Neural crest cell (in vitro differentiated cells): ENCODE measurements at regions not wholly inside any gene's neighbourhood (a gene's known extent, or its start where the extent isn't known, plus 50 kb on each side); places are given as distances from the start of the nearest gene placed in this dataset.
"Not testable (repeated sequence)": the region's sequence is repeated elsewhere in the genome, so short reads cannot be mapped to it uniquely, and the experiment has no call there.

ENCODE experiments used
- DNase-seq: peaks from one replicate; pipeline ENCODE4 v3.0.0; 2021; ENCODE audit warnings: low read depth, mixed read lengths, low spot score
- H3K27ac Mint-ChIP-seq: one replicate; pipeline ENCODE4 v1.8.0; 2021; ENCODE audit warnings: mild to moderate bottlenecking, mixed read lengths; ENCODE audit not compliant: unreplicated experiment
- H3K27me3 Mint-ChIP-seq: 2 replicates; pipeline ENCODE4 v1.8.0; 2021; ENCODE audit warnings: low read depth, mild to moderate bottlenecking, mixed read lengths
- H3K36me3 Mint-ChIP-seq: 2 replicates; pipeline ENCODE4 v1.8.0; 2021; ENCODE audit warnings: low read depth, mild to moderate bottlenecking, mixed read lengths
- H3K4me1 Mint-ChIP-seq: 2 replicates; pipeline ENCODE4 v1.8.0; 2021; ENCODE audit warnings: mixed read lengths
- H3K4me3 Mint-ChIP-seq: one replicate; pipeline ENCODE4 v1.8.0; 2021; ENCODE audit warnings: mild to moderate bottlenecking, mixed read lengths
- H3K9me3 Mint-ChIP-seq: 2 replicates; pipeline ENCODE4 v1.8.0; 2021; ENCODE audit warnings: mixed read lengths
- TF ChIP-seq, protein P1 (sequence below): fragments of 200-600 bp; sonication (generic); conservative IDR thresholded peaks from 2 replicates; pipeline ENCODE4 v1.5.0; 2021; ENCODE audit warnings: antibody characterized with exemption, mild to moderate bottlenecking

DNA sequence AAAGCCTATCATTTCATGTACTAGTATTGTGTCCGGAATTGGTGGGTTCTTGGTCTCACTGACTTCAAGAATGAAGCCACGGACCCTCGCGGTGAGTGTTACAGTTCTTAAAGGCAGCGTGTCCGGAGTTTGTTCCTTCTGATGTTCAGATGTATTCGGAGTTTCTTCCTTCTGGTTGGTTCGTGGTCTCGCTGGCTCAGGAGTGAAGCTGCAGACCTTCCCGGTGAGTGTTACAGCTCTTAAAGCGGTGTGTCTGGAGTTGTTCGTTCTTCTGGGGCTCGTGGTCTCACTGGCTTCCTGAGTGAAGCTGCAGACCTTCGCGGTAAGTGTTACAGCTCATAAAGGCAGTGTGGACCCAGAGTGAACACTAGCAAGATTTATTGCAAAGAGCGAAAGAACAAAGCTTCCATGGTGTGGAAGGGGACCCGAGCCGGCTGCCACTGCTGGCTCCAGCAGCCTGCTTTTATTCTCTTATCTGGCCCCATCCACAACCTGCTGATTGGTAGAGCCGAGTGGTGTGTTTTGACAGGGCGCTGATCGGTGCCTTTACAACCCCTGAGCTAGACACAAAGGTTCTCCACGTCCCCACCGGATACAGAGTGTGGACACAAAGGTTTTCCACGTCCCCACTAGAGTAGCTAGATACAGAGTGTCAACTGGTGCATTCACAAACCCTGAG, 341.5 kb downstream of the RFPL4B start:
- H3K27ac Mint-ChIP-seq = peak overlapping the region; percentile 36
- H3K36me3 Mint-ChIP-seq, H3K9me3 Mint-ChIP-seq, H3K27me3 Mint-ChIP-seq, DNase-seq: not testable (repeated sequence)
- H3K4me3 Mint-ChIP-seq = peak overlapping the region; percentile 31
- peaks cover 22% of the 10 kb centered on the region for H3K4me1 Mint-ChIP-seq

DNA sequence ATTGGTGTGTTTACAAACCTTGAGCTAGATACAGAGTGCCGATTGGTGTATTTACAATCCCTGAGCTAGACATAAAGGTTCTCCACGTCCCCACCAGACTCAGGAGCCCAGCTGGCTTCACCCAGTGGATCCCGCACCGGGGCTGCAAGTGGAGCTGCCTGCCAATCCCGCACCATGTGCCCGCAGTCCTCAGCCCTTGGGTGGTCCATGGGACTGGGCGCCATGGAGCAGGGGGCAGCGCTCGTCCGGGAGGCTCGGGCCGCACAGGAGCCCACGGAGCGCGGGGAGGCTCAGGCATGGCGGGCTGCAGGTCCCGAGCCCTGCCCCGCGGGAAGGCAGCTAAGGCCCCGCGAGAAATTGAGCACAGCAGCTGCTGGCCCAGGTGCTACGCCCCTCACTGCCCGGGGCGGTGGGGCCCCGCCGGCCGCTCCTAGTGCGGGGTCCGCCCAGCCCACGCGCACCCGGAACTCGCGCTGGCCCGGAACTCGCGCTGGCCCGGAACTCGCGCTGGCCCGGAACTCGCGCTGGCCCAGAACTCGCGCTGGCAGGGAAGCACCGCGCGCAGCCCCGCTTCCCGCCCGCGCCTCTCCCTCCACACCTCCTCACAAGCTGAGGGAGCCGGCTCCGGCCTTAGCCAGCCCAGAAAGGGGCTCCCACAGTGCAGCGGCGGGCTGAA, 342.2 kb downstream of the RFPL4B start:
- not testable (repeated sequence) for H3K27me3 Mint-ChIP-seq, DNase-seq, H3K9me3 Mint-ChIP-seq, H3K36me3 Mint-ChIP-seq, H3K4me3 Mint-ChIP-seq
- Mint-ChIP-seq H3K4me1 (peaks cover 25% of the 10 kb centered on the region), H3K27ac (peak overlapping the region; percentile 36)

DNA sequence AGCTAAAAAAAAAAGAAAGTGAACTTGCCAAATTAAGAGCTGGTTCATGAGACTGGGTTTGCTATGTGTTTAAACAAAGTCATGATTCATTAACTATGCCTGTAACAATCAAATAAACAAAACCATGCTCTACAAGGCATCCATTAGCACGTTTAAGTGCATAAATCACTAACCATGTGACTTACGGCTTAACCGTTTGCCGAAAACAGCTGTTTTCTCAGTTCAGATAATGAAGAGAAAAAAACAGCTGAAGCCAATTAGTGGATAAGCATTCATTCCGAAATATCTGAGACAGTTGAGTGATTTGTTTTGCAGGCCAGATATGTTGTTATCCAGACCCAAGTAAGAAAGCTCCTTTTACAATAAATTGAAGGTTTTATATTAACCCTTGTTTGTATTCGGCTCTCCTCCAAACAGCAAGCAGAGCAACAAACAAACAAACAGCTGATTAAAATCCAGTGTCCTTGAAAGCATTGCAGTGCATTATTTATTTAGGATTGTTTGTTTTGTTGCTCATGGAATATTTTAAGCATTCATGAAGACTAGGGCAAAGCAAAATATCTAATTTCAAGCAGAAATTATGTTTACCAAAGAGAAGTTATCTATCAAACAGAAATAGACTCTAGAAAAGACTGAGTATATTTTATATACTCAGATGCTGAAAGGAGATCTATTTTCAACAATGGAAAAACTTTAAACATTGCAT, 343.5 kb downstream of the RFPL4B start:
- TF ChIP-seq, protein P1, sequence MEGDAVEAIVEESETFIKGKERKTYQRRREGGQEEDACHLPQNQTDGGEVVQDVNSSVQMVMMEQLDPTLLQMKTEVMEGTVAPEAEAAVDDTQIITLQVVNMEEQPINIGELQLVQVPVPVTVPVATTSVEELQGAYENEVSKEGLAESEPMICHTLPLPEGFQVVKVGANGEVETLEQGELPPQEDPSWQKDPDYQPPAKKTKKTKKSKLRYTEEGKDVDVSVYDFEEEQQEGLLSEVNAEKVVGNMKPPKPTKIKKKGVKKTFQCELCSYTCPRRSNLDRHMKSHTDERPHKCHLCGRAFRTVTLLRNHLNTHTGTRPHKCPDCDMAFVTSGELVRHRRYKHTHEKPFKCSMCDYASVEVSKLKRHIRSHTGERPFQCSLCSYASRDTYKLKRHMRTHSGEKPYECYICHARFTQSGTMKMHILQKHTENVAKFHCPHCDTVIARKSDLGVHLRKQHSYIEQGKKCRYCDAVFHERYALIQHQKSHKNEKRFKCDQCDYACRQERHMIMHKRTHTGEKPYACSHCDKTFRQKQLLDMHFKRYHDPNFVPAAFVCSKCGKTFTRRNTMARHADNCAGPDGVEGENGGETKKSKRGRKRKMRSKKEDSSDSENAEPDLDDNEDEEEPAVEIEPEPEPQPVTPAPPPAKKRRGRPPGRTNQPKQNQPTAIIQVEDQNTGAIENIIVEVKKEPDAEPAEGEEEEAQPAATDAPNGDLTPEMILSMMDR = no peak
- H3K4me3 Mint-ChIP-seq = no peak overlapping the region
- H3K27me3 Mint-ChIP-seq = no peaks in the 10 kb centered on the region
- H3K36me3 Mint-ChIP-seq = peaks cover 10% of the 10 kb centered on the region
- H3K9me3 Mint-ChIP-seq = peaks cover 8% of the 10 kb centered on the region
- H3K27ac Mint-ChIP-seq = no peak overlapping the region
- no peak for DNase-seq
- peaks cover 38% of the 10 kb centered on the region for H3K4me1 Mint-ChIP-seq

DNA sequence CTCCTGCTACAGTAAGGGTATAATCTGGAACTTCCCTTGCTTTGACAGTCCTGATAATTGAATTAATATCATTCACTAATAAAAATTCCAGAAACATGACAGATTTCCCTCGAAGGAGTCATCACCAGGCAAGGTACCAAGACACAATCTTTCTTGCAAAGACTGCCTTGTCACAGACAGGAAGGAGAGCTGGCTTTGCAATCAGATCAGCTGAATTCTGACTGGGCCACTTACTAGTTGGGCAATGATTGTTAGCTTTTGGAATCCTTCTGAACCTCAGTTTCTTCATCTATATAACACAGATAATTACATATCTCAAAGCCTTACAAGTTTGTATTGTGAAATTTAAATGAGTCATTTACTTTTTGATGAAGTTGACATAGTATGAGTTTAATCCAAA, 344.2 kb downstream of the RFPL4B start:
- Mint-ChIP-seq H3K36me3 (peaks cover 10% of the 10 kb centered on the region), H3K4me3 (no peak overlapping the region), H3K4me1 (peaks cover 44% of the 10 kb centered on the region), H3K27me3 (no peaks in the 10 kb centered on the region), H3K9me3 (peaks cover 9% of the 10 kb centered on the region), H3K27ac (no peak overlapping the region)
- TF ChIP-seq, protein P1 = no peak
- DNase-seq = no peak

DNA sequence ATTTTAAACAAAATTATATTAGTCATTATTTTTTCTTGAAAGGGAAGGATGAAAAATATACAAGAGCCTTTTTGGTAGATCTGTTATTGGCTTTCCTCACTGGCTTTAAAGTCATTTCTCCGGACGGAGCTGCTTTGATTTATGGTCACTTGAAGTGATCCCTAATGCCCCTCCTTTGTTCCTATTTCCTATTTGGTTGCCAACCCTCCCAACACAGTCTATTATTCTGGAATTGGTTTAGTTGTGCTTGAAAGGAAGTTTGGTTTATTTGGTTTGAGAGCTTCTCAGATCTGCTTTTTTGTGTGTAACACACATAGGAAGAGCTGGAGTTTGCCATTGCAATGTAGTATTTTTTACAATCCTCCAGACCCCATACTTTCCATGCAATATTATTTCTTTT, 347.9 kb downstream of the RFPL4B start:
- peak overlapping the region; percentile 44 for H3K4me3 Mint-ChIP-seq
- peaks cover 18% of the 10 kb centered on the region for H3K9me3 Mint-ChIP-seq
- H3K27me3 Mint-ChIP-seq = no peaks in the 10 kb centered on the region
- peaks cover 5% of the 10 kb centered on the region for H3K36me3 Mint-ChIP-seq
- TF ChIP-seq, protein P1 = no peak
- DNase-seq = no peak
- peaks cover 42% of the 10 kb centered on the region for H3K4me1 Mint-ChIP-seq
- peak overlapping the region; percentile 40 for H3K27ac Mint-ChIP-seq

DNA sequence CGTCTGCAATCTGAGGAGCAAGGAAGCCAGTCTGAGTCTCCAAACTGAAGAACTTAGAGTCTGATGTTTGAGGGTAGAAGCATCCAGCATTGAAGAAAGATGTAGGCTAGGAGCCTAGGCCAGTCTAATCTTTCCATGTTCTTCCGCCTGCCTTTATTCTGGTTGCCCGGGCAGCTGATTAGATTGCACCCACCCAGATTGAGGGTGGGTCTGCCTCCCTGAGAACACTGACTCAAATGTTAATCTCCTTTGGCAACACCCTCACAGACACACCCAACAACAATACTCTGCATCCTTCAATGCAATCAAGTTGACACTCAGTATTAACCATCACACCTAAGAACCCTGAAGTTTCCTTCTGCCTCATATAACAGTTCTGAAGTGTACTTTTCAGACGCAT, 350.1 kb downstream of the RFPL4B start:
- Mint-ChIP-seq H3K27ac (no peak overlapping the region), H3K9me3 (peaks cover 10% of the 10 kb centered on the region), H3K27me3 (no peaks in the 10 kb centered on the region), H3K36me3 (no peaks in the 10 kb centered on the region), H3K4me3 (no peak overlapping the region), H3K4me1 (peaks cover 28% of the 10 kb centered on the region)
- TF ChIP-seq, protein P1 = no peak
- no peak for DNase-seq
